Neural cell (in vitro differentiated cells): ENCODE measurements at regions not wholly inside any gene's neighbourhood (a gene's known extent, or its start where the extent isn't known, plus 50 kb on each side); places are given as distances from the start of the nearest gene placed in this dataset.

Experiments
- CTCF ChIP-seq: fragments of 450-650 bp; IDR thresholded peaks from 2 replicates; pipeline ENCODE4 v1.5.1; 2014; ENCODE audit warnings: antibody characterized with exemption, mild to moderate bottlenecking, moderate library complexity; ENCODE audit not compliant: poor library complexity, severe bottlenecking
- EP300 ChIP-seq: fragments of 450-650 bp; conservative IDR thresholded peaks from 2 replicates; pipeline ENCODE4 v1.6.1; 2014; ENCODE audit warnings: antibody characterized with exemption, mild to moderate bottlenecking, moderate library complexity; ENCODE audit not compliant: poor library complexity, severe bottlenecking
- EZH2 ChIP-seq: fragments of 200-600, 300-800 bp; shearing (Covaris generic), sonication (generic); IDR thresholded peaks from 2 replicates; pipeline ENCODE4 v1.6.1; 2014; ENCODE audit warnings: antibody characterized with exemption, low read length, borderline replicate concordance, mild to moderate bottlenecking; ENCODE audit not compliant: insufficient read depth, poor library complexity, severe bottlenecking
- MXI1 ChIP-seq: fragments of 450-650 bp; conservative IDR thresholded peaks from 2 replicates; pipeline ENCODE4 v1.6.1; 2014; ENCODE audit warnings: antibody characterized with exemption, mild to moderate bottlenecking; ENCODE audit not compliant: poor library complexity, severe bottlenecking
- POLR2AphosphoS5 ChIP-seq: IDR thresholded peaks from 2 replicates; pipeline ENCODE4 v1.6.1; 2012
- REST ChIP-seq: IDR thresholded peaks from 2 replicates; pipeline ENCODE4 v1.6.1; 2012; ENCODE audit warnings: borderline replicate concordance

- TF ChIP-seq REST (no peak), CTCF (no peak), POLR2AphosphoS5 (no peak), EP300 (no peak), EZH2 (no peak), MXI1 (no peak)
Measured at GRCh38 chr5:61697809-61698558, 365.9 kb downstream of the ZSWIM6 start.
